NCI-H2171 treated with DMSO at 0.1 percent for 48 hours (cell line): ENCODE measurements at regions not wholly inside any gene's neighbourhood (a gene's known extent, or its start where the extent isn't known, plus 50 kb on each side); places are given as distances from the start of the nearest gene placed in this dataset.

Experiments
- DNase-seq: peaks from one replicate; lab custom pipeline; 2025; lab: John Stamatoyannopoulos, UW

DNA sequence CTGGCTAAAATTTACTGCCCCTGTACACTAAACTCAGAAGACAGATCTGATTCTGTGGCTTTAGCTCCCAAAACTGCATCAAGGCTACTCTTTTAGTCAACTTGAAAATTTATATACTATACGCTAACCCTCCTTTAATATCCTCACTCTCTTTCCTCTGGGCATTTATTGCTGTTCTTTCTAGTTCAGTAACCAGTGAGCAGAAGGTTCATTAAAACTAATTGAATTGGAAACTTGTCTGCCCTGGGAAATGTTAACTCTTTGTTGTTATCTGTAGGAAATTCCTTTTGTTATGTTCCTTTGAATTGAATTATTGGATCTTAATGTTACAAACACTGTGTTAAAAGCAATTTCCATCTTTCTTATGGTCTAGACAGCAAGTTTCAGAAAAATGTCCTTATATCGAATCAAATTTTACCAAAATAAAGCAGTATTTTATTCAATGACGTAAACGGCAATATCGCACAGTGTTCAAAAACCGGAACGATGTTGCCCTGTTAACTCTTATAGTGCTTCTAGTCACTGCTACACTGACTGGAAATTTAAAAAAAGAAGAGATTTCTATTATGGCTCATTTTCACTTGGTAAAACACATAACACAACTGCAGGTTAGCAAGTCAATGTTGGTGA lies 168.3 kb downstream of the NR4A2 start:
- peak; percentile 33 for DNase-seq

DNA sequence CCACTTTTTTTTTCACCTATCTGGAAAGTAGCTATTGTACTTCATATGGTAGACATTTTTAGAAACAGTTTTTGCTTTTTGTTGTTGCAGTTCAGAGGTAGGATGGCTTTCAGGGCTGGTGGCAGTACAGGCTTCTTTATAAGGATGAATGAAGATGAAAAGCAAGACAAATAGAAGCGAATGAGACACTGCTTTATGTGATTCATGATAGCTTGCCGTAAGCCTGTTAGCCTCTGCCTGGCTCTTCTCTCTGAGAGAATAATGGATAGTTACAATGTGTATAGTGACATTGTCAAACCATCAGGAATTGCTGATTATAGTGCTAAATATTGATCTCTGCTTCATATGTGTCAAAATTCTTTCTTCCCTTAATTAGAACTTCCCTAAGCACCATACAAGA lies 173.7 kb downstream of the NR4A2 start:
- DNase-seq = no peak

DNA sequence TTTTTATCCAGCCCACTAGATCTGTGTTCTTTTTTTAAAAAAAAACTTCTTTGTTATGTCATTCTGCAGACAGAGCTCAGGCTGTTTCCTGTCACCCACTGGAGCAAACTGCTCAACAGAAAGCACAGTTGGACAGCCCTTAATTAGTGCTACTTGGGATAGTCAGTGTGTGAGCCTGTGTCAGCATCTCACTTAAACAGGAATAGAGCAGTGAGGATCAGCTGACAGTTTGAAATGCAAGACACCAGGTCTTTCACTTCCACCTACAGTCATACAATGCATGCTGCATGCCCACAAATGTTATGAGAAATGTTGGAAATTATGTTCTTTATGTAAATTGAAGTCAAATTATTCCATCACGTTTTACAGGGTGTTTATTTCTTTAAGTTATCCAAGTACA lies 174.9 kb downstream of the NR4A2 start:
- peak; percentile 32 for DNase-seq

DNA sequence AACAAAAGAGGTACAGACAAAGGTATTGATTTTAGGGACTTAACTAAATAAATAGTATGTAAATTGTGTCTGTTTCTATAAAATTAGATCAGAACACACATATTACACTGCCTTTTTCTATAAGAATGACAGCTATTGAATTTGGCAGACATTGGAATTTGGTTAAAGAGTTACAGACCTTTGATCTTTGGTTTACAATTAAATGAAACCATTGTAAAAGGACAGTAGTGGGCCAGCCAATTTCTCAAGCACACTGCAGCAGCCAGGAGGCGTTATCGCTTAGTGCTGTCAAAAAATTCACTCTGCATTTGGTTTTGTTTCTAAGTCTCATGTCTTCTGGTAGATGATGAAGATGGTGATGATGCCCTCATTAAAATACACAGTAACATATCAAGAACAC lies 175.9 kb downstream of the NR4A2 start:
- no peak for DNase-seq

DNA sequence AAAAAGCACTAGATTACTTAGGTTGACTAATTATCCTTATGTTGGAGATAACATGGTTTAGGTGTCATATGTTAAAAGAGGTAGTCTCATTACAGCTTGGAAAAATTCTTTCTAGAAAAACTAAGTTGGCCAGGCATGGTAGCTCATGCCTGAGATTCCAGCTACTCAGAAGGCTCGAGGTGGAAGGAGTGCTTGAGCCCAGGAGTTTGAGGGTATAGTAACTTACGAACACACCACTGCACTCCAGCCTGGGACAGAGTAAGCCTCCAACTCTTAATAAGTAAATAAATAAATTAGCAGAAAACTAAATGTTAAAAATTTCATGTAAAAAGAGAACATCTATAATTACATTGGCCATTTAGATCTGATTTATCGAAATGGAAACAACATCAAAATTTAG lies 177.2 kb downstream of the NR4A2 start:
- DNase-seq = no peak

DNA sequence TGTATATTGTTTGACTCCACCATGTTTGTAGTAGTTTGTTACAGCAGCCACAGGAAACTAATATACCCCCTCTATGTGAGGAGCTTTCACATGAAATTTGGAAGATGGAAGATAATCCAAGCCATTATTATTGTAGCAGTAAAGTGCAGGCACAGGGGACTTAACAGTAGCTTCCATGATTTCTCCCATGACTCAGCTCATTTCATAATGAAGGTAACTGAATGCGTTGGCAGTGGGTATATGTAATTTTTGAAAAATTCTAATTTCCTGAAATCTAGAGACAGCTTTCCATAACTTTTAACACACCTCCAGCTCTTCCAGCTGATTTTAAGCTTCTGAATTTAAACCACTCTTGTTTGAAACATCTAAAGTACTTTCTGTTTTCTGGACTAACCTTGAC lies 181.2 kb downstream of the NR4A2 start:
- no peak for DNase-seq

DNA sequence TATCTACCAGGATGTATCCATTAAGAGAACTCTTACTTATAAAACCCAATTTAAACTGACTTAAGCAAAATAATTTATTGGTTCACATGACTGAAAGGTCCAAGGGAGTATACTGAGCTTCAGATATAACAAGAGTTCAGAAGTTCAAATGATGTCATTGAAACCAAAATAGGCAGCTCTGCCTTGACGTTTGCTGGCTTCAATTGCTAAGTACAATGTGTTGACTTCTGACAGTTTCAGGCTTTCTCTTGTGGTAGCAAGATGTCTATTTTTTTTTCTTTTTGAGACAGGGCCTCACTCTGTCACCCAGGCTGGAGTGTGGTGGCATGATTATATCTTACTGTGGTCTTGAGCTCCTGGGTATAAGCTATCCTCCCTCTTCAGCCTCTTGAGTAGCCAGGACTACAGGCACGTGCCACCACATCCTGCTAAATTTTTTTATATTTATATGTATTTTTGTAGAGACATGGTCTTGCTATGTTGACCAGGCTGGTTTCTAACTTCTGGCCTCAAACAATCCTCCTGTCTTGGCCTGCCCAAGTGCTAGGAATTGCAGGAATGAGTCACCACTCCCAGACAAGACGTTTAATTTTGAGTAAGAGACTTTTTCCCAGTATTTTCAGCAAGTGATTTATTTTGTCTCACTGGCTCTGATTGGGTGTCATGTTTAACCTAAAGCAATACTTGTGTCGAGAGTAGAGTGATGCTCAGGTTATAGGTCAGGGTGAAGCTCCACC lies 184.8 kb downstream of the NR4A2 start:
- no peak for DNase-seq

DNA sequence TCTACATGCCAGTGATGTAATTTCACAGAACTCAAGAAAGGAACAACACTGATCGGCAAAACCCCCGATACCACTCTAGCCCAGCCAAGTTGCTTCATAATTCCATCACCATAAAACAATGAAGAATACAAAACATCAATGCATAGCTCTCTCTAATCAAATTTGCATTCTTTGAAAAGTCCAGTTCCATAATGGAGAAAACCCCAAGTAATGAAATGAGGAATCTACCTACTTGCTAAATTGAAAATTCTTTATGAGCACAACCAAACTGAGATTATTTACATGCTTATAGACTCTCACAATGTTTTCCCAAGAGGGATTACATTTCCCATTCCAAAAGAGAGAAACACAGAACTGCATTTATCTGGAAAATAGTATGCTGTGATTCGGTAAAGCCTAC lies 186.5 kb downstream of the NR4A2 start:
- DNase-seq = no peak

DNA sequence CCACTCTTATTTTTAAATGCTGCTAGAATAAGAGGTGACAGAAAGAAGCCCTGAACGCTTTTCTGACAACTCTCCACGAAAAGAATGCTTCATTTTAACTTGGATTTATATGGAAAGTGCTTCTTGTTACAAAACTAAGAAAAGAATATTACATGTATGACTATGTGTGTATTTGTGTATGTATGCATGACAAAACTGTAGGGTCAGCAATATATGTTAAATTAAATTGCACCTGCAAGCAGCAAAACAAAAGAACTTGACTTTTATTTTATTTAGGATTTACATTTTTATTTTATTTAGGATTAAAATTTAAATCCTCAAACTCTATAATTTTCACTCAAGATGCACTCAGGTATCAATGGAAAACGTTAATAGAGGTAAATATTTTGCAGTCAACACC lies 187.1 kb downstream of the NR4A2 start:
- DNase-seq = no peak

DNA sequence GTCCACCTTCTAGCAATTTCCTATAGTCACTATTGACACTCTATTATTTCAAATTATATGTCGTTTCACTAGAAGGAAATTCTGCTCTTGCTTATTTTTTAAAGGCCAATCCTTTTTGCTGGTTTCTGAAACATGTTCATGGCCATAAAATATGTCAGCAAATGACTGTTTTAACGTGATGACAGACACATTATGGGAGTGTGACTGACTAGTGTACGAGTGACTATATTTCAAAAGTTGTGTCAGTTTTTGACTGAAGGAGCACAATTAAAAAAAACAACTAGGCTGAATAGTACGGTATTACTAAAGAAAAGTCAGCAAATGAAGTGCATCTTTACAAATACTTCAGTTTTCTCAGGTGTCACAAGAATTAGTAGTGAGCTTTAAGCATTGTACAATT lies 196.0 kb downstream of the NR4A2 start:
- no peak for DNase-seq

DNA sequence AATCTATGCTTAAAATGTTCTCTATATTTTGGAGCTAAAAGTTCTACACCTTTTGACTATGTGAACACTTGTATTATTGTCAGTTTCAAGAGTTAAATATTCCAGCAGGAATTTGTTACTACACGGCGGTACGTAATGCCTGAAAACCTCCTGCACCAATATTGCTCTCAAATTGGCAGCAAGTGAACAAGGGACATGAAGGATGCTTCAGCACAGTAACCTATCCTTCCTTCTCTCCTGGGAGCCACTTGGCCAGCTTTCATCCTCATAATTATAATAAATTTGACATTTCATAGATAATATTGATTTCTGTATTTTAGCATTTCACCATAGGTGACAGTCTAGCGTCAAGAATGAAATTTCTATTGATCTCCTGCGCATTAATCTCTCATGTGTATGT lies 197.6 kb downstream of the NR4A2 start:
- DNase-seq = no peak

DNA sequence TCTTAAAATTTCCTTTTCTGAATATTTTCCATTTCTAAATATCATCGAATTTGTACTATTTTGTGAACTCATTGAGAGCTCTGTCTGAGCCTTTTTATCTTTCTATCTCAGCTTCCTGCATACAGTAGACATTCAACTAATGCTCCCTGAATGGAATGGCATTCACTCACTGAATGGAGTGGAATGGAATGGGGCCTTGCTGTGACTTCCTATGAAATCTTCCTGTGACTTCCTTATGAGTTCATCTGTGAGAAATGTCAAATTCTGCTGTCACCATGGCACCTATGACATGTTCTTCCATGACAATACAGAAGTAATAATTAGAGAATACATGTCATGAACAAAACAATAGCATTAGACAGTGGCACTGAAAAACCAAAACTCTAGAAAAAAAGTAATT lies 199.6 kb downstream of the NR4A2 start:
- DNase-seq = no peak

DNA sequence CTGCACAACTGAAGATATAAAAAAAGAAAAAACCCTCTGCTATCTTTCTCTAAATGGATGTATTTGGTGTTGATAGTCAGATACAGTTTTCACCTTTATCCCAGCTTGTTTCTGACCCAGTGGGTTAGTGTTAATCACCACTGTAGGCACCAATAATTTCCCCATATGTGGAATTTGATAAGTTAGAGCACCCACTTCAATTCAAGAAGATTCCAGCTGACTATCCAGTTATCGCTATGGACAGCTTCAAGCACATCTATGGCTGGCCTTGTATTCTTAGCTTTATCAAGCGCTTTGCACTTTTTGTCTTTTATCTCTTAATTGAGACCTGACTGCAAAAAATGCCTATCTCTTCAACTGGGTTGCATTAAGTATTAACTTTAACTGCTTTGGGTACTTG lies 200.4 kb downstream of the NR4A2 start:
- no peak for DNase-seq

DNA sequence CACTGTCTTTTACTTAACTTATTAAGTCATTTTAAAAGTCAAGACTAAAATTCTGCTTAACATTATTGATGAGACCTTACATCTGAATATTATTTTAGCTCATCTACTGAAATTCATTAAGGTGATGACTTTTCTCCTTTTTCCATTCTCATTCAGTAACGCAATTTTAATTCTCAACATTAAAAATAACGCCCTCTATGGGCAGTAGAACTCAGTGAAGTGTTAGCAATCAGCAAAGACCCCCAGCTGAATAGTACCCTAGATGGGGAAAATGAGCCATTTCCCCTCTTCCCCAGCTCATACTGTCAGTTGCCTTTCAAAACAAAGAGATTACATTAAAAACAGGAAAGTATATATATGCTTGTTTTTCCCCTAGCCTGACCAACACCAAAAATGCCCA lies 203.3 kb downstream of the NR4A2 start:
- DNase-seq = no peak

DNA sequence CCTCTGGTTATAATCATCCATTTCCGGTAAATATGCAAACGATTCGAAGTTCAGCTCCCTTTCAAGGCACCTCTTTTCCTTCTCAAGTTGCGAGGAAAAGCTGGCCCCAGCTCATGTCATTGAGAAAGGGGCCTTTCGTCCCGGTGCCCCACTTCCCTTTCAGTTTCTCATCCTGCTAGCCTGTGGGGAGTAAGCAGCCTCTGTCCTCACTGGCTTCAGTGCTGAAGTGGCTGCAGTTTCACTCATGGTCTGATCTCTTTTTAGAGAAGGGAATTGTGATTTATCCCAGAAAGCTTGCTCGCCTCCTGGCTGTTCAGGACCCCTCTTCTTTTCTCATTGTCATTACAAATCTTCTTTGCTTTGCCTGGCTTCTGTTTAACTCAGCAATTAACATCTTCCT lies 207.5 kb downstream of the NR4A2 start:
- no peak for DNase-seq

DNA sequence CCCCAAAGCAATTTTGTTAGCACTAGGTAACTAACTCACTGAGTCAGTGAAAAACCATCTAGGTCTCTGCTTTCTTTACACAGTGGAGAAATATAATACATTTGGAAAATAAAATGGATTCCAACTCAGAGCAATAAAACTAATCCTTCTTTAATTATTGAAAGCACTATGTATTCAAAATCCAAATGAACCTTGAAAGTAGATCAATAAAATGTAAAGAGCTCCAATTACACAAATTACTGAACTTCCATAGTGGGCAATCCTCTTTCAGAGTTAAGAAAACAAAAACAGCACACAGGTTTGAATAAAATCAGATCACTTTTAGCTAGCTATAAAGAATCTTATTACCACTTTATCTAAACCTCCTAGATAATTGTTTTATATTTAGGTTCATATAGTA lies 208.1 kb downstream of the NR4A2 start:
- DNase-seq = no peak

DNA sequence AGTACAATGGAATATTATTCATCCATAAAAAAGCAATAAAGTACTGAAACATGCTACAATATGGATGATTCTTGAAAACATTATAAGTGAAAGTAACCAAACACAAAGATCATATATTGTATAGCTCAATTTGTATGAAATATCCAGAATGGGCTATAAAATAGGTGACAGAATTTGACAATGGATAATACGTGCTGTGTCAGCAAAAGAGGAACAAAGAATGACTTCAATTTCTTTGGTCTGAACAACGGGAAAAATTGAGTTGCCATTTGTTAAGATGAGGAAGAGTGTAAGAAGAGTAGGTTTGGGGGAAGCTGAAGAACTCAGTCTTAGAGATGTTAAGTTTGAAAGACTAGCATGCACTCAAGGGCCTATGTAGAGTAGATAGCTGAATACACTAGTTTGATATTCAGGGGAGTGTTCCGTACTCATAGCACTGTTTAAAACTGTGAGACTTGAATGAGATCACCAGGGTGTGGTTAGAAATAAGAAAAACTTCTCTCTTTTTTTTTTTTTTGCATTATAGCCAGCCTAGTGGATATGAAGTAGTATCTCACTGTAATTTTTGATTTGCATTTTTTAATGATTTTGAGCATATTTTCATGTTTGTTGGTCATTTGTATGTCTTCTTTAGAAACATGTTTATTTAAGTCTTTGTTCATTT lies 213.6 kb downstream of the NR4A2 start:
- no peak for DNase-seq

DNA sequence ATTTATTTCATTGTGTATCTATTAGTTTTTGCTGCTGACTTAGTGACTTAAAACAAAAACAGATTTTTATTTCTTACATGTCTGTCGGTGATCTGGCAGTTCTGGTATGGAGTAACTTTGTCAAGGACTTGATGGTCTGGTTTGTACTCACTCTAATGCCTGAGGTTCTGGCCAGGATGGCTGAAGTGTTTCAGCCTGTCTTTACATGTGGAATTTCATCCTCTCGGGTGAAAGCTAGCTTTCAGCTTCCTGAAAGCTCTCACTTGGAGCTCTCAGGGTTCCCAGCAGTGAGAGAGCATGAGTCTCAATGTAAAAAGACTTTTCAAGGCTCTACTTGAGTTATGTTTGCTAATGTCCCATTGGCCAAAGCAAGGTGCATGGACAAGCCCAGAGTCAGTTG lies 216.4 kb downstream of the NR4A2 start:
- DNase-seq = no peak

DNA sequence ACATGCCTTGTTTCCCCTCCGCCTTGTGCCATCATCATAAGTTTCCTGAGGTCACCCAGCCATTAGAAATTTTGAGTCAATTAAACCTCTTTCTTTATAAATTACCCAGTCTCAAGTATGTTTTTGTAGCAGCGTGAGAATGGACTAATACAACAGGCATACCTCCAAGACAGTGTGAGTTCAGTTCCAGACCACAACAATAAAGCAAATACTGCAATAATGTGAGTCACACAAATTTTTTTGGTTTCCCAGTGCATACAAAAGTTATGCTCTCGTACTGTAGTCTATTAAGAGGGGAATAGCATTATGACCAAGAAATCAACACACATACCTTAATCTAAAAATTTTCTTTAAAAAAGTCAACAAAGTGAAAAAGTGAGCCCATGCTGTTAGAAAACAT lies 217.2 kb downstream of the NR4A2 start:
- DNase-seq = no peak

DNA sequence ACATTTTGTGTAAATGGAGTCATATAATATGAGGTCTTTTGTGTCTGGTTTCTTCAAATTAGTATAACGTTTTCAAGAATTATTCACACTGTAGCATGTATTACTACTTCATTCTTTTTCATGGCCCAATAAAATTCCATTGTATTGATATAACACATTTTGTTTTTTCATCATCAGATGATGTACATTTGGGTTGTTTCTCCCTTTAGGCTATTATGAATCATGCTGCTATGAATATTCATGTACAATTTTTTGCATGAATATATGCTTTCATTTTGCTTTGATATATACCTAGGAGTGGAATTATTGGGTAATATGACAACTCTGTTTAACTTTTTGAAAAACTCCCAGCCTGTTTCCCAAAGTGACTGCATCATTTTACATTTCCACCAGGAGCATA lies 220.2 kb downstream of the NR4A2 start:
- no peak for DNase-seq

DNA sequence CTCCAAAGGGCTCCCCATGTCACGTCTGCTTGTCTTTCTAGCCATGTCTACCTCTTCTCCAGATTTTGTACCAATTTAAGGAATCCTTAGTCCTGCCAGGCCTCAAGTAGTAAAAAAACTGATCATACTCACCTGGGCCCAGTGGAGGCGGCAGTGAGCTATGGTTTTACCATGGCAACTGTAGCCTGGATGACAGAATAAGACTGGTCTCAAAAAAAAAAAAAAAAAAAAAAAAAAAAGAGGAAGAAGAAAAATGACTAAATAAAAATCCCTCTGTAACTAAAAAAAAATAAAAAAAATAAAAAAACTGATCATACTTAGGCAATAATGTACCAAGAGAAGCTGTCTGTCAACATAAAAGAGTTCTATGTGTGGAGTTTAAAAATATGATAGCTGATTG lies 221.6 kb downstream of the NR4A2 start:
- no peak for DNase-seq

DNA sequence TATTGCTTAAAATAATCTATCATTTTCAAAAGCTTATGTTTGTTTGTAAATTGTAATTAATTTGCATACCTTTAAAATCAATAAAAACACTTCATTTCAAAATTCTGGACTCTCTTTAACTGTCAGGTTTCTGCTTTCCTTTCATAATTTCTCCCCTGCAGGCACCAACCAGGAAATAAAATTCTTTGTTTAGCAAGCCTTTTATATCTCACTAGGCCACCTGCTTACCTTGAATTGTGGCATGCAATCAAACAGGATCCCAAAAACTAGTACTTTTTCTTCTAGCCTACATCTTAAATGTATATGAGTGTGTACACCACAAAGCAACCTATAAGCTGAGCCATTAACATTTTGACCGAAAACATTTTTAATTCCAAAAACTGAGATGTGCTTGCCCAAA lies 233.1 kb downstream of the NR4A2 start:
- DNase-seq = no peak

DNA sequence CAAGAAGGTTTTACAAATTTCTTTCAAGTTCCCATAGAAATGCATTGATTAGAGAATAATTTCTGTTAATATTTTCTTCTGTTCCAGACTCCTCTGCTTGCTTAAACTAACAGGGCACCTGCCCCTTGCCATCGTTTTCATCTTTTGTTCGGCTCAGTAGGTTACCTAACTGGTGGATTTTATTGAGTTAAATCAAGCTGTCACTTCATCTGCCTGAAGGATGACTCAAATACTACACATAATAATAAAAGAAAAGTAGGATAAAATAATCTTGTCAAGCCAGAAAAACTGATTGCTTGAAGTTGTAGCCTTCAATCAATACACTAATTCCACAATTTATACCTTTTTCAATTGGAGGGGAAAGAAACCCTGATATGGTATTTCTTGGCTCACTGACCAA lies 234.0 kb downstream of the NR4A2 start:
- DNase-seq = no peak

DNA sequence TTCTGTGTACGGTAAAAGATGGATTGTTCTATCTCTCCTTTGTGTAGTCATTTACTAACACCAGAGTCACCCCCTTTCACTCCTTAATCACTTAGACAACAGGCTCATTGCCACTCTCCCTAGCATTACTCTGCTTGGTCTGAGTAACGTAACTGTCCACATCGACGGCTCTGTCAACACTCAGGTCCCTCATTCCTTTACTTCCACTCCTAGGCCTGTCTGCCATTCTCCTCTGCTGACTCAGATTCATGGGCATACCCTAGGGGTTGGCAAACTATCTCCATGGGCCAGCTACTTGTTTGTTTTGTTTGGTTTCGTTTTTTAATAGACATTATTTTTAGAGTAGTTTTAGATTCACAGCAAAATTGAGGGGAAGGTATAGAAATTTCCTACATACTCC lies 243.9 kb downstream of the NR4A2 start:
- no peak for DNase-seq
